ENCODE measurements at regions not wholly inside any gene's neighbourhood (a gene's known extent, or its start where the extent isn't known, plus 50 kb on each side); places are given as distances from the start of the nearest gene placed in this dataset.
"Not testable (repeated sequence)": the region's sequence is repeated elsewhere in the genome, so short reads cannot be mapped to it uniquely, and the experiment has no call there.

DNA sequence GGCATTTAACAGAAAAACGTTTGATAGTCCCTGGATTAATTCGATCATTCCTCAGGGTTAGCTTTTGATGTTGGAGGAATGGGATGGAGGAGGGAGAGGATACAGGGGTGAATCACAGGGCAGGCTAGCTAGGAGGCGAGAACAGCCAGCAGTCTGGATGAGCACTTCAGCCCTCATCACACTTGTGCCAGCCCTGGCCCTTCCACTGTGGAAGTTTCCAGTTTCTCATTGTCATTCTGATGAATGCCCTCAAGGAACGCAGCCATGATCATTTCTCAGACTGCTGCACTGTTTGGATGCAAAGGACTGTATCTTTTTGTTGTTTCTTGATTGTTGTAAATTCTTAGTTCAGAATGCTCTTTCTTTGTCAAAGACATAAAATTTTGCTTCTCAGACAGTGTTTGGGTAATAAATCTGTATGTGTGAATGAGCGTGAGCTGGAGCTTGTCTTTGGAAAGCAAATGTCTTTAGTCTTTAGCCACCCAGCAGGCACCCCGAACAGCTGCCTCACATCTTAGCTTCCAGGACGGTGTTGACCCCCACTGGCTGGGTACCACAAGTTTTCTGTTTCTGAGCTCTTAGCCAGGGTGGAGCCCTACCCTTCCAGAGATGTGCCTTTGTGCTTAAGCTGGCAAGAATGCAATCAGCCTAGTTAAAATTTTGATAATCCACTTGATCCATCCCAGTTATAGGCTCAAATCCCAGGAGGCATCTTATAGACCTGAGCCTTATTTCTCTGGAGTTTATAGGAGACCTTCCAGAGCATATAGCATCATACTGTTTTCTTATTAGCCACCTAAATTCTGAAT is 121.1 kb downstream of the PDCD6IP start:
- DNase-seq (ENCODE audit: low spot score) (no peak), FAIRE-seq (no peak)

DNA sequence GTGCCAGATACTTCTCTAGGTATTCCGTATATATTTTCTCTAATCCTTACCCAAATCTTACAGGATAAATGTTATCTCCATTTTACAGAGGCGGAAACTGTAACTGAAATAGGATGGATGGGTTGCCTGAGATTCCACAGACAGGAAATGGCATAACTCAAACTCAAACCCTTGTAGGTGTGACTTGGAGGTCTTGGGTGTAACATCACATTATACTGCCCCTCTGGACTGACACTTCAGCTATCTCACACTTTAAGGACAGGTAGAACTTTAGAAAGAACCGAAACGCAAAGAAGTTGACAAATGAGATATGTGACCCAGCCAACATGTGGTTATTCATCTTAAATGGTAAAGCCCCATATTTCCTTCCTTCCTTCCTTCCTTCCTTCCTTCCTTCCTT is 122.1 kb downstream of the PDCD6IP start:
- DNase-seq (ENCODE audit: low spot score) = no peak
- no peak for FAIRE-seq

DNA sequence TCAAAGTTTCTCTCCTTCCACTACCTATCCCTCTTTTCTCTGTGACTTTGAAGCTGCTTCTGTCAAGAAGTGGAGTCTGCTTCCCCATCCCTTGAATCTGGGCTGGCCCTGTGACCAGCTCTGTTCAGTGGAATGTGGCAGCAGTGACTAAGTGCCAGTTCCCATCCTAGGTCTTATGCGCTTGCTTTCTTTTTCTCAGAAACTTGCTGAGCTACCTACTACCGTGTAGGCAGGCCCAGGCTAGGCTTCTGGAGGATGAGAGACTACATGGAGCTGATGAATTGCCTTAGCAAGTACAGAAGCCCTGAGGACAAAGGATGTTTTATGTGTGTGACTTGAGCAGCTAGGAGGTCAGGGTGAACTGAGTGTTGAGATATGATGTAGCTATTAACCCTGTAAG is 123.2 kb downstream of the PDCD6IP start:
- FAIRE-seq = no peak
- no peak for DNase-seq (ENCODE audit: low spot score)

DNA sequence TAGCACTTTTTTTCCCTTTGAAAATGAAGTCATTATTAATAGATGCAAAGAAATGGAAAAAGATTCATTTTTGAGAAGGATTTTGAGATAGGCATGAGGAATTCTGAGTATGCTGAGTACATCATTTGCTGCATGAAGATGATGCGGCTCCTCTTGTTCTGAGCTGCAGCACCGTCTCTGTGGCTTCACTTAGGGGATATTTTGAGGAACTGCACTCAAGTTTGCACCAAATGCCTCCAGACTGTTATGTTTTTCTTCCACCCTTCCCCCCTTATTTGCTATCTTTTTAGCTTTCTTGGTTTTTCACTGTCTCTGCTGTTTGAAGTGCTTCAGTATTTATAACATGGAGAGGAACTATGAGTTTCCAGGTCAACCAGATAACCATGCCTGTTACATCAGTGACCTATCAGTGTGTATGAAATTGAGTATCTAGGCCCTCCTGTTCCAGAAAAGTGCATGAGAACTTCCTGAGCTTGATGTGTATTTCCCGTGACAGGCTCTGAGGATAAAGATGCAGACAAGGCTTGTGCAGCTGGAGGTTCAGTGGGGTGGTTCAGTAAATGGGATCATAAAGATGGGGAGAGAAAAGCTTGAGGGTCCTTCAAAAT is 128.7 kb downstream of the PDCD6IP start:
- DNase-seq (ENCODE audit: low spot score) = no peak

DNA sequence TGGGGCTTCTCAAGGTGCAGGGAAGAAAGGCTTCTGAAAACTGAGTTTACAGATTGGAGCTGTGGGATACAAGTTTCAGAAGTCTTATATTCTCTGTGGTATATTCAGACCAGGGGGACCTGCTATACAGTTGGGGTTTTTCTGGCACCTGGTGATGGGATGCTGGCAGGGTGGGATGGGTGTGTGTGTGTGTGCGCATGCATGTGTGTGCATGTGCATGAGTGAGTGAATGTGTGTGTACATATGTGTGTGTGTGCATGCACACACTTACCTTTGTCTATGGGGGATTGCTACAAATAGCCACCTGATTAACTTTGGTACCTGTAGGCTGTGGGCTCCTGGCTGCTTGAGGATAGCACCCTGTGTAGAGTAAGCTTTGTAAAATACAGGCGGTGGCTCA is 131.4 kb downstream of the PDCD6IP start:
- FAIRE-seq = no peak
- no peak for DNase-seq (ENCODE audit: low spot score)

More for the DNA sequence above, 128.7 kb downstream of the PDCD6IP start:
- FAIRE-seq = no peak

DNA sequence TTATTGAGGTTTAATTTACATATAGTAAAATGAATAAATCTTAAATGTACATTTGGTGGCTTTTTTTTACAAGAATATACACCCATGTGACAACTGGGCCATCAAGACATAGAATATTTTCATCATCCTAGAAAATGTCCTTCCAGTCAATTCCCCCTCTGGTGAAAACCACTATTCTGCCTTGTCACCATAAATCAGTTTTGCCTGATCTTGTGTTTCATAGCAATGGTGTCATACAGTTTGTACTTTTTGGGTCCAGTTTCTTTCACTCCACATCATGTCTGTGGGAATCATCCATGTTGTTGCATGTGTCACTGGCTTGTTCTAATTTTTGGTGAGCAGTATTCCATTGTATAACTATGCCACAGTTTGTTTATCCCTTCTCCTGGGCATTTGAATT is 133.1 kb downstream of the PDCD6IP start:
- no peak for DNase-seq (ENCODE audit: low spot score)
- FAIRE-seq = no peak

DNA sequence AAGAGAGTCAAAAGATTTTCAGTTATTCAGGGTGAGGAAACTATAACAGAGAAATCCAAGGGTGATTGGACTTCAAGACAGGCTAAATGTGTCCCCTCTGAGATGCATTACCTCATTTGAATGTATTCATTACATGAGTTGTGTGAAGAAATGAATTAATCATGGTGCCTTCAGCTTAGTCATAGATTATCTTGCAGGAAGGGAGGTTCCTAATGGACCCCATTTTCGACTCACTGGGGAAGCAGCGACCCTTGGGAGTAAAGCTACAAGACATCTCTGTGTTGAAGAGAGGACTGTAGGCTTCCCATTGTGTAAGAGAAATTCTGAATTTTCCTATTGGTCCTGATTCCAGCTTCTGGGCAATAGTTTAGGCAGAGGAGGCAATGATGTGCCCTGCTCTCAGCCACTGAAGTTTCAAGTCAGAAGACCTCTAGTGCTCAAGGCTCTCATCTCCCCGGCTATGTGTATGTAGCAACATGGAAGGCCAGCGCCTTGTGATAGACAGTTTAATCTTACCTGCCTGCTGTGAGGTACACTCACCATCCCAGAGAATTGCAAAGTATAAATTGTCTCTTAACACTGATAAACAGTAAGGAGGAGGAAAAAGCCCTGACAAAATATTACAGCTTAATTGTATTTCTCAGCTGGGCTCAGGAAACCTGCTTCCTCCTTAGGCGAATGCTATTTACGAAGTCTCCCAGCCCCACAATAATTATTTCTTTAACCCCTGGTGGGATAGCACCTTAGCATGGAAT is 133.8 kb downstream of the PDCD6IP start:
- DNase-seq (ENCODE audit: low spot score) (no peak), FAIRE-seq (no peak)

DNA sequence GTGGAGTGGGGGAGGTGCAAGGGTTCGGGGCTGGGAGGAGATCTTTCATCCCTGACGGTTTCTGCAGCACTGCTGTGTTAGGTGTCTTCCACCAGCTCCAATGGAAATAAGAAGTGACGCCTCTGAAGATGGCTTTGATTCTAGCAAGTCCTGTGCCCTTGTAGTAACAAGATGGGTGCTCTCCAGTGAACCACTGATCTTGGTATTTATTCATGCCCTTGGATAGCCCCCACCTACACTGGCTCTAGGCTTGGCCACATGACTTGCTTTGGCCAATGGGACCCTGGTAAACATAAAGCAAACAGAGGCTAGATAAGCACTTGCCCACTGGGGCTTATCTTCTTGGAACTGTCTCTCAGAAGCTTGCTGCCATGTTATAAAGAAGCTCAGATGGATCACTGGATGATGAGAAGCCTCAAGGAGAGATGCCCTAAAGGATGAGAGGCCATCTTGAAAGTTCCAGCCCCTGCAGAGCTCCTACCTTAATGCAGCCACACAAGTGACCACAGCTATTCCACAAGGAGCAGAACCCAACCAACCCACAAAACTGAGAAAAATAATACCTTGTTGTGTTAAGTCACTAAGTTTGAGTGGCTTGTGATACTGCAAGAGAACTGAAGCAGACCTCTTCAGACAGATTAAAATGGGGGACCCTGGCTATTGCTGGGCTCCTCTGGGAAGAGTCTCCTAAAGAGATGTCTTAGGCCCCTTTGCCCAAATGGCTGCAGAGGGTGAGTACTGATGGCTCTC is 137.9 kb downstream of the PDCD6IP start:
- FAIRE-seq (no peak), DNase-seq (ENCODE audit: low spot score) (no peak)

DNA sequence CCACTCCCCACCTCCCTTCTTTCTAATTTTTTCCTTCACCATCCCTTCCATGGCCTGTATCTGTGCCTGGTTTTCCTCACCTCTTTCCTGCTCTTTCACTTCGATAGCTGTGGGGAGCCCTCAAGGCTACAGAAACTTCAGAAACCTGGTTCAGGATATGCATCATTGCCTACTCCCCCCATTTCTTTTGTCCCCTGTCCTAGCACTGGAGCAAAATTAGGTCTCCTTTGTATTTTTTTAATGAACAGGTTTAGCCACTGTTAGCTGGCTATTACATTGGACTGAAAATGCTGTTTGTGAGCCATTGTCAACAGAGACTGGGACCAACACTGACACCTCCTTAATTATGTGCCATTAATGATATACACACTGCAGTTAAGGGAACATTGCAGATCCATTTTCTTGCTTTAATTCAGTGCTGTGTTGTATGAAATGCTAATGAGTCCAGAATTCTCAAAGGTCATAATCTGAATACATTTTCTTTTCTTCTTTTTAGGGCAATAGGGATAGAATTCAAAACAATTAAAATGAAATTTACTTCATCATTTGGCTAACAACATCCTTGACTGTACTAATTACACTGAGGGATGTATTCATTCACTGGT is 138.6 kb downstream of the PDCD6IP start:
- FAIRE-seq = no peak
- no peak for DNase-seq (ENCODE audit: low spot score)

DNA sequence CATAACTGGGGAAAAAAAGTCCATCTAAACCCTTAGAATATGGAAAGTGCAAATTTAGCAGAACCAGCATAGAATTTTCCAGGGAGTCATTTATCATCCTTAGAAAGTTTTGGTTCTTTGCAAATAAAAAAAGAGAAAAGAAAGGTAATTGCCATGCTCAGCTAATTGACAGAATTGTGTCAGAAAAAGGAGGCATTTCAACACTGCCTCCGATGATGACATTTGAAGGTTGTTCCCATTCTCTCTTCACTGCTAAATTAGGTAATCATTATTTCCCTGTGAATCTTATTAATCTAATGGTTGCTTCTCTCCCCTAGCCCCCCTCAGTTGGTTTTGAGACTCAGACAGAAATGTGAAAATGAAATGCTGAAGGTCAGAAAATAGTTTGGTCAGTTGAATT is 139.2 kb downstream of the PDCD6IP start:
- FAIRE-seq = no peak
- DNase-seq (ENCODE audit: low spot score) = no peak

DNA sequence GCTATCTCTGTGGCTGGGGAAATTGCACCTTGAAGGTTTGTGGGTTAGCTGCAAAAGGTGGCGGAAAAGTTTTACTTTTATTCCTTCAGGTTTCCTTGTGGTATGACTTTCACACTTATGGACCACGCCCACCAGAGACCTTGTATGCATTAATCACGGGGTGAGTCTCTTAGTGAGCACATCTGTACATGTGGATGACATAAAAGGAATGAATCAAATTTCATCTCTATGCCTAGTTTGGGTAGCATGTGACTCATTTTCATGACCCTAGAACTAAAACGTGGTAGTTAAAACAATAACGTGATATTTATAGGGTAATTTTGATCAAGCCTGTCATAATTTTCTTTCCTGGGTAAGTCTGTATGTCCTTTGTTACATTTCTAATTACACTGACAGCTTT is 141.7 kb downstream of the PDCD6IP start:
- FAIRE-seq (no peak), DNase-seq (ENCODE audit: low spot score) (no peak)

DNA sequence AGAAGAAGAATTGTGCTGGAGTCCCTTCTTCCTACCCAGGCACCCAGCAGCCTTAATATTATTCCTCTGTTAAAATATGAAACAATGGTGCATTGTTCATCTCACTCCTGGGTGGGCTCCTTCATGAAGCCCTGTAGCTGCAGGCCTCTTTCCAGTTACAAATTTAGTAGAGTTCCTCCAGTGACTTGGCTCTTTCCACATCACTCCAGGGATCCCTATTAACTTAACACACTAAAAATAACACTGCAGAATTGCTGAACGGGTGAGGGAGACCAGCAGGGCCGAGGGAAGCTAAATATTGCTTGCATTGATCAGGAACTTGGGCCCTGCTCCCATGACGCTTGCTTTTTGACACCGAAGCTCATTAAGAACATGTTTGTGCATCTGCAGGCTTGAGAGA is 142.3 kb downstream of the PDCD6IP start:
- FAIRE-seq = no peak
- DNase-seq (ENCODE audit: low spot score) = no peak

DNA sequence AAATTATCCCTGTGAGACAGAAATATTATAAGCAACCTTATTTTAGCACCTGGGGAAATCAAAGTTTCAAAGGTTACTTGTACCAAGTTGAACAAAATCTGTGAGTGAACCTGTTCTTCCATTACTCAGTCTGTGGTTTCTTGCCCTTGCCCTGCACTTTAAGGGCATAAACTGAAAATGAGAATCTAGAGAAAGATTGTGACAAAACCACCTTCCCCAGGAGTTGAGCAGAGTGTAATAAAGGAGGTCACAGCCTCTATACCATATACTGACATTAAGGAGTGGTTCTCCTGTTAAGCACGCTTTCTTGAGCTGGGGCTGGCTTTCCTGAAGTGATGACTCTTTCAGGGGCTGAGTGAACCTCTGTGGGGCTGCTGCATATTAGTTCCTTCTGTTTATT is 143.4 kb downstream of the PDCD6IP start:
- FAIRE-seq = no peak
- DNase-seq (ENCODE audit: low spot score) = no peak

DNA sequence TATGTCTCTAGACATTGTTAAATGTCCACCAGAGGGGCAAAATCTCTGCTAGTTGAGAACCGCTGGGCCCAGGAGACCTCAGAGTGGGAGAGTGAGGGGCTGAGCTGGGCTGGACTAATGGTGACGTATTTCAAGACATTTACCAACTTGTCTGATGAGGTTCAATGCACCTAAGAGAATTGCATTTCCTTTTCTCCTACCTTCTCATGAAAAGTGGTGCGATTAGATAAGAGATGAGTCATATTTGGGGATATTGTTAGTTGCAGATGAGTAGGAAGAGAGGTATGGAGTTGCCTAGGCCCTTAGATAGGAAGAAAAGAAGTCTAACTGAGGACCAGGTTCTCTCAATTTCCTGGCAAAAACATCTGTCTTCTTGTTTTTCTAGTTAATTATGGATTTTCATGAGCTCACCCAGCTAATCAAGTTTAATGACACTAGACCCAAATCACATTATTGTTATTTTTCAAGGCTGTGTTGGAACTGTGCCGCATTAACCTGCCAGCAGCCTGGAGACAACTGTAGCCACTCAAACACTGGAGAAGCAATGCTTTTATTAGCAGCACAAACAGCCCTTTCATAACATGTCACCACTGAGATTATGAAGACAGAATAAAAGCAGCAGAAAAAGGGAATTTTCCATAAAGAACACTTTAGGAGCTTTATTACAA is 144.2 kb downstream of the PDCD6IP start:
- FAIRE-seq (no peak), DNase-seq (ENCODE audit: low spot score) (peak; percentile 29)

DNA sequence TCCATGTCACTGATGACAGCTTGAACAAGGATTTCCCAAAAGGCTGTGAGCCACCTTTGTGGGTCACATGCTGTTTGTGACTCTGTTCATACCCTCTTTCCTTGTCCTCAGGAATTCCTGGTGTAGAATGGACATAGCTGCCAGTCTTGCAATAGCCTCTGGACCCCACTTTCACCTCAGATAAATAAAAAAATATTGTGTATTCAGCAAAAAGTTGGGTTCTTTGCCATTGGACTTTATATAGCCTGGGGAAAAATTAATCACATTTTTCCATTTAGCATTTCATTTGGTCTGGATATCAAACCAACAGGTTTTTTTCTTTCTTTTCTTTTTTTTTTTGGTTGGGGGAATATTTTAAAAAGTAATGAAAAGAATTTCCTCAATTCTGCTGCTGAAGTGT is 144.8 kb downstream of the PDCD6IP start:
- DNase-seq (ENCODE audit: low spot score) (no peak), FAIRE-seq (no peak)

DNA sequence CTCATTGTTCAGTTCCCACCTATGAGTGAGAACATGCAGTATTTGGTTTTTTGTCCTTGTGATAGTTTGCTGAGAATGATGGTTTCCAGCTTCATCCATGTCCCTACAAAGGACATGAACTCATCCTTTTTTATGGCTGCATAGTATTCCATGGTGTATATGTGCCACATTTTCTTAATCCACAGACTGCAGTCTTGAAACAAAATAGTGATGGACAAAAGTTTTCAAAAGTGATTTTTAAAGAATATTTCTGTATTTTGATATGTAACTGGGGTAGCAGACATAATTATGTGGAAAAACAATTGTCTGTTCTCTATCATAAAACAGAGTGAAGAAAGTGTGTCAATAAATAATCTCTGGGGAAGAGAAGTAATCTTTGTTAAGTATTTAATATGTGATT is 148.2 kb downstream of the PDCD6IP start:
- not testable (repeated sequence) for FAIRE-seq; DNase-seq (ENCODE audit: low spot score)

DNA sequence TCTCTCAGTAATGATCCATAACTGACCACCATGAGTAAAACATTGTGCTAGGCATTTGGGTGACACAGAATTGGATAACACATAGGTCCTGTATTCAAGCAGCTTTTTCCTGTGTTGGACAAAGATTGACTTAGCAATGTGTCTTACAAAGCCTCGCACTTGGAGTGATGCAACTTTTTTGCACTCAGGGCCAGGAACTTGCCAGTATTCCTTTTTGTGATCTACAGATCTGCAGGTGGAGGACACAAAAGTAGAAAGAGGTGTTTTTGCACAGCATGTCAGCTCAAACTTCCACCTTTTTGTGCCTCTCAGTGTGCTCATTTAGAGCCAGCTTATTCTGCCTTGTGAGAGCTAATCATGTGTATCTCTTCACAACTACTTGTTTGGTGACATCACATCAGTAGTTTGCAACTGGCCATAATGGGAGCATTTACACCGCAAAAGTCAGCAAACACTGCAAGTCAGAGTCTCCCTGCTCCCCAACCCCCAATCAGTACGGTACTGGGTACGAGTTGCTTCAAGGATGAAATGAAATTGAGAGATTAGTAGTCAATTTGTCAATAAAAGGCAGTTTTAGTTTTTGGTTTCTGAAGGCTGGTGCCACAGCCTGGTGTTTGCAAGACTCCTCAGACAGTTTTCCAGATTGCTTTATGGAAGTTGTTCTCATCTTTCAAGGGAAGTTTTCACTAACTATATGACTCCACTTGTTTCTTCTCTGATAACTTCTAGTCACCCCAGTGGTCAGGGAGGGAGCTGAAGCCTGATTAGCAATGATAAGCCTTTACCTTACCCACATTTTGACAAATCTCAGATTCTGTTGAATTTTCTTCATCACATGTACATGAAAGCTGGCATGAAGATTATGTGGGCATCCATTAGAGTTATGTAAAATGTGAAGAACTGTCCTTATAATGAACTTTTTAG is 149.1 kb downstream of the PDCD6IP start:
- no peak for FAIRE-seq
- no peak for DNase-seq (ENCODE audit: low spot score)

DNA sequence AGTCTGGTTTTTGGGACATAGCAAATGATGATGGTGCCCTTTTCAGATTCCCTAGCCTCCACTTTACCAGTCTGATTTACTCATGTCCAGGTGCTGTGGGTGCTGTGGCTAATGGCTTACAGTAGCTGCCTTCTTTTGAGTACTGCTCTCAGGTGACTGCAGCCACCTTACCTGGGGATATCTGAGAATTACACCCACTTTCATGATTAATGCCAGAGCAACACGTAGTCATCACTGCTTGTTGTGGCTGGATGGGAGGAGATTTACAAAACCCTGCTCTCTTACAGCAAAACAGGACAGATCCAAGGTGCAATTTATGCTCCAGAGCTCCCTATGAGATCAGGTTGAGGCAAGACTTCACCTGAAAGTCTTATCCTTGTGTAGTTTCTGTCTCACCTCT is 150.6 kb downstream of the PDCD6IP start:
- no peak for FAIRE-seq
- DNase-seq (ENCODE audit: low spot score) = no peak

DNA sequence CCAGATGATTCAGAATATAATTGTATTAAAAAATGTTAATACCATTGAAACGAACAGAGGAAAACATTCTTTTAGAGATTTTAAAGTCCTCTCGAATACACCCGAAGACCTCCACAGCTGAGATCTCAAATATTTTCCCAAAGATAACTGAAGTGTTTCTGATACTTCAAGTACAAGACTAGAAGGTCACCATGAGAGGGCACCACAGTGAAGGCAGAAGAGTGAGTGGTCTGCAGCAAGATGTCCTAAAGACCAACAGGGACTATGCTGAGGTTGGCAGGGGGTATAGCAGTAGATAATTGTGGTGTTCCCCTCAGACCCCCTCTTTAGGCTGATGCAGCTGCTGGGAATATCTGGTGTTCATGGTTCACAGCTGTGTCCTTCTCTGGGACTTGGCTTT is 156.5 kb downstream of the PDCD6IP start:
- no peak for FAIRE-seq
- DNase-seq (ENCODE audit: low spot score) = no peak

DNA sequence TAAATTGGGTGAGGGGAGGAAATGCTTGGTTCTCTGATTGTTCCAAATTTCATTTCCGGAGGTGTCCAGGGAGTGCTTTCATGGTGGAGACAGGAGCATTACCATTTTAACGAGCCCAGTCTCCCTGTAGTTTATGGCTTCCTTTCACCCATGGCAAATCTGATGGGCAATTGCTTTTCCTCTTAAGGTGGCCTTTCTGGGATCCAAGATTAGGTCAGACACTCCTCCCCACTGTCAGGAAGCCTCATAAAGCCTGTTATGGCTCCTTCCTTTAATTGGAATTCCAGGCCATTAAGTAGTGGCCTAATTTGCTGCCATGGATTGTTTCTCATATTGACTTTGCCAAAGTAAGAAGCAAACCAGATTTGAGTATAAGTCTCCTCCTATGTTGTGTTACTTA is 157.8 kb downstream of the PDCD6IP start:
- FAIRE-seq (no peak), DNase-seq (ENCODE audit: low spot score) (no peak)

All from RCC 7860 (cell line).